ENCODE measurements at regions not wholly inside any gene's neighbourhood (a gene's known extent, or its start where the extent isn't known, plus 50 kb on each side); places are given as distances from the start of the nearest gene placed in this dataset.

DNA sequence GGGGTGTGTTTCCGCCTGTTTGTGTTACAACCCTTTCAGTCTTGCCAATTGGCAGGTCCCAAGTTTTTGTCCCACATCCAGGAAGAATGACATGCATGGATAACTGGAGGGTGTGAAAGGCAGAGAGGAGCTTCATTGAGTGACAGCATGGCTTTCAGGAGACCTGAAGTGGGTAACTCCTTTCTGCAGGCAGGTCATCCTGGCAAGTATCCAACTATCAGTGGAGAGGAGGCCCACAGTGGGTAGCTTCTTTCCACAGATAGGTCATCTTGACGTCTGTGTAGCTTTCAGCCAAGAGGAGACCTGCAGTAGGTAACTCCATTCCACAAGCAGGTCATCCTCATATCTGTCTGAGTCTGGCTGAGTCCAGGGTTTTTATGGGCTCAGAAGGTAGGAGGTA, 1268.8 kb upstream of the CNTN5 start:
- no peak for TF ChIP-seq CTCF (optimal IDR thresholded peaks at IDR 0.05 in 1 of 3, IDR thresholded peaks at IDR 0.05 in 1 of 3, conservative IDR thresholded peaks at IDR 0.05 in 1 of 3; ENCODE audit: extremely low read depth in 1 of 3, insufficient read depth in 2 of 3, low read length in 3 of 3)
- TF ChIP-seq EZH2 (IDR thresholded peaks at IDR 0.05; ENCODE audit: low read length) = no peak
